GM12878 (cell line): ENCODE measurements at regions not wholly inside any gene's neighbourhood (a gene's known extent, or its start where the extent isn't known, plus 50 kb on each side); places are given as distances from the start of the nearest gene placed in this dataset.
A peak's percentile ranks its signal among the peaks of the same experiment; 100 is the strongest.

ENCODE experiments used
- ATAC-seq: fragments of 200-7000 bp; cut with Tn5 transposase; 3 replicates; pipeline ENCODE4 v1.9.1; 2020; ENCODE audit warnings: mild to moderate bottlenecking, moderate library complexity
- BruUV-seq: library from RNA; stranded (reverse); fragments of 400-500 nt; replicated peaks from 2 replicates; lab custom pipeline; 2021; lab: Mats Ljungman, UMichigan
- CTCF ChIA-PET: fragments of 300-600 bp; sonication (Branson Sonifier 250); formaldehyde crosslinking; extraction: SDS; loops from one replicate; lab custom pipeline; 2021; ENCODE audit warnings: inconsistent platforms; lab: Yijun Ruan, JAX
- POLR2A ChIA-PET: fragments of 350-600 bp; formaldehyde crosslinking; extraction: SDS; loops from one replicate; lab custom pipeline; 2021; ENCODE audit warnings: inconsistent platforms; lab: Charles Lee
- RAD21 ChIA-PET: fragments of 300-600 bp; sonication (Branson Sonifier 250); formaldehyde crosslinking; loops from one replicate; lab custom pipeline; 2023; ENCODE audit warnings: antibody characterized with exemption; ENCODE audit not compliant: unreplicated experiment; lab: Charles Lee
- SMC1A ChIA-PET: fragments of 300-600 bp; sonication (Branson Sonifier 250); formaldehyde crosslinking; loops from one replicate; lab custom pipeline; 2023; ENCODE audit not compliant: unreplicated experiment, uncharacterized antibody; lab: Charles Lee
- DNase-seq: peaks from one replicate; pipeline ENCODE4 v3.0.0-alpha.2; 2011; ENCODE audit warnings: low read depth, low spot score
- FAIRE-seq: peaks from 3 replicates; lab custom pipeline; 2011; peaks lifted over from hg19 to GRCh38; lab: Jason Lieb, UNC
- H2AFZ ChIP-seq: 2 replicates; pipeline ENCODE4 v1.6.0; 2011; ENCODE audit warnings: low read depth, low read length, control low read depth; ENCODE audit not compliant: control insufficient read depth
- H3K27ac ChIP-seq: 2 replicates; pipeline ENCODE4 v1.5.1; 2011; ENCODE audit warnings: control low read depth; ENCODE audit not compliant: control insufficient read depth, insufficient read depth
- H3K27me3 ChIP-seq, 2 experiments: replicated peaks in 1 of 2; 2 replicates each; pipeline versions ENCODE4 v1.6.0 to v1.6.1; 2011; ENCODE audit warnings: low read length in 1 of 2; ENCODE audit not compliant: control insufficient read depth in 2 of 2, insufficient read depth in 2 of 2
- H3K36me3 ChIP-seq, 2 experiments: 2 replicates each; pipeline ENCODE4 v1.5.1; 2011; ENCODE audit warnings: low read length in 1 of 2; ENCODE audit not compliant: control insufficient read depth in 2 of 2, insufficient read depth in 2 of 2
- H3K4me1 ChIP-seq: 2 replicates; pipeline ENCODE4 v1.6.1; 2011; ENCODE audit warnings: mild to moderate bottlenecking, low read length, moderate library complexity, mixed read lengths; ENCODE audit not compliant: control insufficient read depth, insufficient read depth
- H3K4me2 ChIP-seq: 2 replicates; pipeline ENCODE4 v1.6.0; 2011; ENCODE audit warnings: control low read depth; ENCODE audit not compliant: control insufficient read depth, insufficient read depth
- H3K4me3 ChIP-seq: fragments of 200-600 bp; sonication (generic); 2 replicates; pipeline ENCODE4 v1.5.1; 2016
- H3K79me2 ChIP-seq: 2 replicates; pipeline ENCODE4 v1.6.0; 2011; ENCODE audit warnings: low read length; ENCODE audit not compliant: control insufficient read depth, insufficient read depth
- H3K9ac ChIP-seq: 2 replicates; pipeline ENCODE4 v1.8.0; 2011; ENCODE audit warnings: low read length, control low read depth, mixed read lengths; ENCODE audit not compliant: control insufficient read depth, insufficient read depth
- H3K9me3 ChIP-seq: replicated peaks from 3 replicates; pipeline ENCODE4 v1.5.1; 2011; ENCODE audit warnings: mild to moderate bottlenecking, low read length; ENCODE audit not compliant: control insufficient read depth, insufficient read depth
- H4K20me1 ChIP-seq: 2 replicates; pipeline ENCODE4 v1.6.0; 2011; ENCODE audit not compliant: control insufficient read depth, insufficient read depth
- BACH1 ChIP-seq: fragments of 450-650 bp; IDR thresholded peaks from 2 replicates; pipeline ENCODE4 v1.6.1; 2017; ENCODE audit warnings: mild to moderate bottlenecking, borderline replicate concordance
- CBX5 ChIP-seq: sonication (generic); IDR thresholded peaks from 2 replicates; pipeline ENCODE4 v1.6.1; 2016; ENCODE audit warnings: low read depth, moderate library complexity, mild to moderate bottlenecking, inconsistent platforms
- ZBTB4 ChIP-seq: fragments of 450-650 bp; formaldehyde crosslinking; IDR thresholded peaks from 2 replicates; pipeline ENCODE4 v1.4.0; 2022; ENCODE audit warnings: mild to moderate bottlenecking, moderate library complexity
- ZNF622 ChIP-seq: fragments of 450-650 bp; IDR thresholded peaks from 2 replicates; pipeline ENCODE4 v1.6.1; 2017; ENCODE audit warnings: mild to moderate bottlenecking, inconsistent platforms
- WGBS: methylation state at CpG from one replicate; pipeline ENCODE4 v1.1.6; 2016; ENCODE audit warnings: low lambda C conversion rate; ENCODE audit not compliant: insufficient replicate concordance, insufficient coverage; ENCODE audit errors: missing lambda C conversion rate; 5-methylcytosine and 5-hydroxymethylcytosine counted together
- in situ Hi-C: fragments of 300-500 bp; cut with MboI; formaldehyde crosslinking; loops from 9 replicates; pipeline ENCODE4 v1.14.3; 2018; ENCODE audit warnings: mixed read lengths
- intact Hi-C: fragments of 100-400 bp; cut with micrococcal nuclease; formaldehyde crosslinking; loops from one replicate; pipeline ENCODE4 v1.14.2; 2022; ENCODE audit not compliant: unreplicated experiment
- TF ChIP-seq, protein P1 (sequence below): fragments of 450-650 bp; conservative IDR thresholded peaks from 2 replicates; pipeline ENCODE4 v1.6.1; 2017; ENCODE audit warnings: mild to moderate bottlenecking, moderate library complexity
- TF ChIP-seq, protein P2 (sequence below): fragments of 450-650 bp; IDR thresholded peaks from 2 replicates; pipeline ENCODE4 v1.6.1; 2017; ENCODE audit warnings: borderline replicate concordance
- TF ChIP-seq, protein P3 (sequence below): fragments of 450-650 bp; formaldehyde crosslinking; IDR thresholded peaks from 2 replicates; pipeline ENCODE4 v1.5.0; 2022; ENCODE audit warnings: mild to moderate bottlenecking, missing genetic modification characterization

DNA sequence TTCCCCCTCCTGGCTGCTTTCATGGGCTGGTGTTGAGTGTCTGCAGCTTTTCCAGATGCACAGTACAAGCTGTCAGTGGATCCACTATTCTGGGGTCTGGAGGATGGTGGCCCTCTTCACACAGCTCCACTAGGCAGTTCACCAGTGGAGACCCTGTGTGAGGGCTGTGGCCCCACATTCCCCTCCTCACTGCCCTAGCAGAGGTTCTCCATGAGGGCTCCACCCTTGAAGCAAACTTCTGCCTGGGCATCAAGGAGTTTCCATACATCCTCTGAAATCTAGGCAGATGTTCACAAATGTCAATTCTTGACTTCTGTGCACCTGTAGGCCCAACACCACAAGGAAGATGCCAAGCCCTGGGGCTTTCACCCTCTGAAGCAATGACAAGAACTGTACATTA is 1386.2 kb upstream of the ACVR2A start:
- TF ChIP-seq ZNF622 (no peak), CBX5 (0 out of 2 replicates have a peak, but pooled peaks have one; percentile 41)
- H2AFZ ChIP-seq: no peak overlapping the region
- H3K27me3 ChIP-seq: no peaks in the 10 kb centered on the region
- SMC1A ChIA-PET: interaction anchor here (1.4 kb wide), 1 partner anchor 12 kb away, joined by 4 read pairs; no protein-coding TSS in a partner anchor
- ATAC-seq (no peak), DNase-seq (no peak), FAIRE-seq (no peak)
- H3K36me3 ChIP-seq: no peaks in the 10 kb centered on the region
- H3K4me2 ChIP-seq: no peak overlapping the region
- H4K20me1 ChIP-seq: no peaks in the 10 kb centered on the region
- BruUV-seq: no TSS peak
- POLR2A ChIA-PET: no interaction called here
- H3K4me3 ChIP-seq: no peak overlapping the region
- H3K9ac ChIP-seq: no peak overlapping the region
- intact Hi-C loops: no loop called here
- no peaks in the 10 kb centered on the region for H3K79me2 ChIP-seq
- no peak overlapping the region for H3K27ac ChIP-seq
- CTCF ChIA-PET: no interaction called here
- RAD21 ChIA-PET: interaction anchor here (0.6 kb wide), 1 partner anchor 30 kb away, joined by 3 read pairs; no protein-coding TSS in a partner anchor
- no peaks in the 10 kb centered on the region for H3K4me1 ChIP-seq
- H3K9me3 ChIP-seq: no peaks in the 10 kb centered on the region; the same call in 2 of the 3 replicates
- in situ Hi-C loops: no loop called here

- intact Hi-C loops (no loop called here), in situ Hi-C loops (no loop called here)
- no peaks in the 10 kb centered on the region for H4K20me1 ChIP-seq
- H3K27ac ChIP-seq: no peak overlapping the region
- H3K4me1 ChIP-seq: no peaks in the 10 kb centered on the region
- no peak overlapping the region for H3K4me3 ChIP-seq
- WGBS: 49% methylated on average over 4 of the region's 4 CpGs
- DNase-seq (no peak), FAIRE-seq (no peak), ATAC-seq (no peak)
- no peak overlapping the region for H3K4me2 ChIP-seq
- H3K9ac ChIP-seq: no peak overlapping the region
- no peaks in the 10 kb centered on the region for H3K36me3 ChIP-seq
- H3K79me2 ChIP-seq: no peaks in the 10 kb centered on the region
- H3K9me3 ChIP-seq: no peaks in the 10 kb centered on the region; the same call in 2 of the 3 replicates
- no peak overlapping the region for H2AFZ ChIP-seq
- BruUV-seq: no TSS peak
- RAD21 ChIA-PET: no interaction called here
- CTCF ChIA-PET: no interaction called here
- POLR2A ChIA-PET: no interaction called here
- SMC1A ChIA-PET: no interaction called here
- H3K27me3 ChIP-seq: no peaks in the 10 kb centered on the region
- TF ChIP-seq, protein P1, sequence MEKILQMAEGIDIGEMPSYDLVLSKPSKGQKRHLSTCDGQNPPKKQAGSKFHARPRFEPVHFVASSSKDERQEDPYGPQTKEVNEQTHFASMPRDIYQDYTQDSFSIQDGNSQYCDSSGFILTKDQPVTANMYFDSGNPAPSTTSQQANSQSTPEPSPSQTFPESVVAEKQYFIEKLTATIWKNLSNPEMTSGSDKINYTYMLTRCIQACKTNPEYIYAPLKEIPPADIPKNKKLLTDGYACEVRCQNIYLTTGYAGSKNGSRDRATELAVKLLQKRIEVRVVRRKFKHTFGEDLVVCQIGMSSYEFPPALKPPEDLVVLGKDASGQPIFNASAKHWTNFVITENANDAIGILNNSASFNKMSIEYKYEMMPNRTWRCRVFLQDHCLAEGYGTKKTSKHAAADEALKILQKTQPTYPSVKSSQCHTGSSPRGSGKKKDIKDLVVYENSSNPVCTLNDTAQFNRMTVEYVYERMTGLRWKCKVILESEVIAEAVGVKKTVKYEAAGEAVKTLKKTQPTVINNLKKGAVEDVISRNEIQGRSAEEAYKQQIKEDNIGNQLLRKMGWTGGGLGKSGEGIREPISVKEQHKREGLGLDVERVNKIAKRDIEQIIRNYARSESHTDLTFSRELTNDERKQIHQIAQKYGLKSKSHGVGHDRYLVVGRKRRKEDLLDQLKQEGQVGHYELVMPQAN: no peak
- no peak for TF ChIP-seq BACH1
- TF ChIP-seq, protein P2, sequence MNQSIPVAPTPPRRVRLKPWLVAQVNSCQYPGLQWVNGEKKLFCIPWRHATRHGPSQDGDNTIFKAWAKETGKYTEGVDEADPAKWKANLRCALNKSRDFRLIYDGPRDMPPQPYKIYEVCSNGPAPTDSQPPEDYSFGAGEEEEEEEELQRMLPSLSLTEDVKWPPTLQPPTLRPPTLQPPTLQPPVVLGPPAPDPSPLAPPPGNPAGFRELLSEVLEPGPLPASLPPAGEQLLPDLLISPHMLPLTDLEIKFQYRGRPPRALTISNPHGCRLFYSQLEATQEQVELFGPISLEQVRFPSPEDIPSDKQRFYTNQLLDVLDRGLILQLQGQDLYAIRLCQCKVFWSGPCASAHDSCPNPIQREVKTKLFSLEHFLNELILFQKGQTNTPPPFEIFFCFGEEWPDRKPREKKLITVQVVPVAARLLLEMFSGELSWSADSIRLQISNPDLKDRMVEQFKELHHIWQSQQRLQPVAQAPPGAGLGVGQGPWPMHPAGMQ: no peak
- TF ChIP-seq, protein P3, sequence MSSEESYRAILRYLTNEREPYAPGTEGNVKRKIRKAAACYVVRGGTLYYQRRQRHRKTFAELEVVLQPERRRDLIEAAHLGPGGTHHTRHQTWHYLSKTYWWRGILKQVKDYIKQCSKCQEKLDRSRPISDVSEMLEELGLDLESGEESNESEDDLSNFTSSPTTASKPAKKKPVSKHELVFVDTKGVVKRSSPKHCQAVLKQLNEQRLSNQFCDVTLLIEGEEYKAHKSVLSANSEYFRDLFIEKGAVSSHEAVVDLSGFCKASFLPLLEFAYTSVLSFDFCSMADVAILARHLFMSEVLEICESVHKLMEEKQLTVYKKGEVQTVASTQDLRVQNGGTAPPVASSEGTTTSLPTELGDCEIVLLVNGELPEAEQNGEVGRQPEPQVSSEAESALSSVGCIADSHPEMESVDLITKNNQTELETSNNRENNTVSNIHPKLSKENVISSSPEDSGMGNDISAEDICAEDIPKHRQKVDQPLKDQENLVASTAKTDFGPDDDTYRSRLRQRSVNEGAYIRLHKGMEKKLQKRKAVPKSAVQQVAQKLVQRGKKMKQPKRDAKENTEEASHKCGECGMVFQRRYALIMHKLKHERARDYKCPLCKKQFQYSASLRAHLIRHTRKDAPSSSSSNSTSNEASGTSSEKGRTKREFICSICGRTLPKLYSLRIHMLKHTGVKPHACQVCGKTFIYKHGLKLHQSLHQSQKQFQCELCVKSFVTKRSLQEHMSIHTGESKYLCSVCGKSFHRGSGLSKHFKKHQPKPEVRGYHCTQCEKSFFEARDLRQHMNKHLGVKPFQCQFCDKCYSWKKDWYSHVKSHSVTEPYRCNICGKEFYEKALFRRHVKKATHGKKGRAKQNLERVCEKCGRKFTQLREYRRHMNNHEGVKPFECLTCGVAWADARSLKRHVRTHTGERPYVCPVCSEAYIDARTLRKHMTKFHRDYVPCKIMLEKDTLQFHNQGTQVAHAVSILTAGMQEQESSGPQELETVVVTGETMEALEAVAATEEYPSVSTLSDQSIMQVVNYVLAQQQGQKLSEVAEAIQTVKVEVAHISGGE: no peak
- no peak for TF ChIP-seq ZBTB4 (CRISPR knock-in tag)
Observed at GRCh38 chr2:146457221-146457620, 1387.6 kb upstream of the ACVR2A start.
